Vagina (tissue), 2 donors: ENCODE measurements at regions not wholly inside any gene's neighbourhood (a gene's known extent, or its start where the extent isn't known, plus 50 kb on each side); places are given as distances from the start of the nearest gene placed in this dataset.

Experiments
- DNase-seq, 2 donors: peaks; one replicate each; pipeline ENCODE4 v3.0.0-alpha.2; 2017; ENCODE audit errors: extremely low spot score in 2 of 2
- H3K27ac ChIP-seq: fragments of 200-600 bp; sonication (generic); one replicate; pipeline ENCODE4 v1.5.1; 2019
- H3K27me3 ChIP-seq: fragments of 200-600 bp; sonication (generic); one replicate; pipeline ENCODE4 v1.5.1; 2019
- H3K36me3 ChIP-seq, 2 donors: fragments of 200-600 bp; sonication (generic); one replicate each; pipeline ENCODE4 v1.5.1; 2017 to 2019
- H3K4me1 ChIP-seq: fragments of 200-600 bp; sonication (generic); one replicate; pipeline ENCODE4 v1.5.1; 2019
- H3K4me3 ChIP-seq, 2 donors: fragments of 200-600 bp; sonication (generic); 1 replicate in 1 of 2; 2 replicates in 1 of 2; pipeline ENCODE4 v1.5.1; 2016 to 2019
- H3K9me3 ChIP-seq: fragments of 200-600 bp; sonication (generic); one replicate; pipeline ENCODE4 v1.5.1; 2019
- POLR2A ChIP-seq, 2 donors: fragments of 450-650 bp; IDR thresholded peaks; one replicate each; pipeline ENCODE4 v1.6.1; 2017; ENCODE audit warnings: antibody characterized with exemption in 2 of 2, mild to moderate bottlenecking in 2 of 2, moderate library complexity in 2 of 2
- POLR2AphosphoS5 ChIP-seq, 2 donors: sonication (generic); formaldehyde crosslinking; IDR thresholded peaks; one replicate each; pipeline ENCODE4 v1.9.0; 2017; ENCODE audit warnings: antibody characterized with exemption in 2 of 2, mild to moderate bottlenecking in 2 of 2, low read depth in 1 of 2; ENCODE audit not compliant: insufficient read depth in 1 of 2
- intact Hi-C: fragments of 100-400 bp; cut with DNase I; formaldehyde crosslinking; loops from one replicate; pipeline ENCODE4 v1.15.1; 2023
- TF ChIP-seq, protein P1 (sequence below), 3 experiments: fragments of 450-650 bp in 2 of 3; fragments of 200-600 bp in 1 of 3; sonication (generic) in 1 of 3; IDR thresholded peaks; one replicate each; pipeline ENCODE4 v1.5.1; 2017 to 2019; ENCODE audit warnings: antibody characterized with exemption in 3 of 3, mild to moderate bottlenecking in 2 of 3, moderate library complexity in 2 of 3

DNA sequence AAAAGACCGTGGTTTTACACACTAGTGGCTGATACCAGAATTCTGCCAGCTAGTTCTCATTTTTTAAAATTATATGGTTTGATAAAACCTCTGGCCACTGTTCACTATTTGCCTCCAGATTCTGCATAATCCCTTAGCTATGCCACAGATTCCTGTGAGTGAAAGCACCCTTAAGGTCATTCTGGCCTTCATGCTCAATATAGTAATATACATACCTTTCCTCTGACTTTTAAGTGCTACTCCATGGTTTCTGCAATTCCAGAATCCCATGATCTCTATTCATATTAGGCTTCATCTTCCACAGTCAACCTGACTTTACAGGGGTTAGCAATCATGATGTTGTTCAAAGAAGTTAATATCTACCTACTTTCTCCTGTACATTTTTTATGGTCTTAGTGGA lies 274.1 kb upstream of the EDNRB start:
- Histone ChIP-seq H3K27me3 (no peaks in the 10 kb centered on the region), H3K27ac (no peak overlapping the region), H3K4me1 (no peaks in the 10 kb centered on the region), H3K4me3 (no peak overlapping the region), H3K9me3 (no peaks in the 10 kb centered on the region), H3K36me3 (no peaks in the 10 kb centered on the region)
- intact Hi-C loops, result no loop called here
- TF ChIP-seq POLR2AphosphoS5 (IDR thresholded peaks at IDR 0.05; ENCODE audit: insufficient read depth in 1 of 2, low read depth in 1 of 2) (no peak), POLR2A (IDR thresholded peaks at IDR 0.05) (no peak)
- TF ChIP-seq, protein P1, sequence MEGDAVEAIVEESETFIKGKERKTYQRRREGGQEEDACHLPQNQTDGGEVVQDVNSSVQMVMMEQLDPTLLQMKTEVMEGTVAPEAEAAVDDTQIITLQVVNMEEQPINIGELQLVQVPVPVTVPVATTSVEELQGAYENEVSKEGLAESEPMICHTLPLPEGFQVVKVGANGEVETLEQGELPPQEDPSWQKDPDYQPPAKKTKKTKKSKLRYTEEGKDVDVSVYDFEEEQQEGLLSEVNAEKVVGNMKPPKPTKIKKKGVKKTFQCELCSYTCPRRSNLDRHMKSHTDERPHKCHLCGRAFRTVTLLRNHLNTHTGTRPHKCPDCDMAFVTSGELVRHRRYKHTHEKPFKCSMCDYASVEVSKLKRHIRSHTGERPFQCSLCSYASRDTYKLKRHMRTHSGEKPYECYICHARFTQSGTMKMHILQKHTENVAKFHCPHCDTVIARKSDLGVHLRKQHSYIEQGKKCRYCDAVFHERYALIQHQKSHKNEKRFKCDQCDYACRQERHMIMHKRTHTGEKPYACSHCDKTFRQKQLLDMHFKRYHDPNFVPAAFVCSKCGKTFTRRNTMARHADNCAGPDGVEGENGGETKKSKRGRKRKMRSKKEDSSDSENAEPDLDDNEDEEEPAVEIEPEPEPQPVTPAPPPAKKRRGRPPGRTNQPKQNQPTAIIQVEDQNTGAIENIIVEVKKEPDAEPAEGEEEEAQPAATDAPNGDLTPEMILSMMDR (IDR thresholded peaks at IDR 0.05), result no peak
- DNase-seq, result no peak

DNA sequence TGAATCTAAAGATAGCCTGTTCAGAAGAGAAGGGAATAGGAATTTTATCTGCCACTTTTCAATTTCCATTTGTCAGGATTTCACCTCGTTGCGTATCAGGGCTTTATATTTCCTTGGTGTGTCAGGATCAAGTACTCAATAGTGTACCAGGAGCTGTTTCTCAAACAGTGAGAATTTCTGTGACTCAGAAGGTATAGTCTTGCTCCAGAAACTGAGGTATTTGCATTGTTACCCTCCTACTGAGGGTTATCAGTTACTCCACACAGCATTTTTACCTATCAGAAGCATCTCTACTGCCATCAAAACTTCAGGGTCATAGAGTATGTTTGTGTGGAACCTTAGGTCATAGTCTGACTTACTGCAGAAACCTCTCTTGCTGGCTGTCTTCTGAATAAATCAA lies 271.7 kb upstream of the EDNRB start:
- intact Hi-C loops, result no loop called here
- no peak for DNase-seq
- Histone ChIP-seq H3K4me3 (no peak overlapping the region), H3K27me3 (no peaks in the 10 kb centered on the region), H3K4me1 (no peaks in the 10 kb centered on the region), H3K9me3 (no peaks in the 10 kb centered on the region), H3K36me3 (no peaks in the 10 kb centered on the region), H3K27ac (no peak overlapping the region)
- TF ChIP-seq POLR2A (IDR thresholded peaks at IDR 0.05), result no peak

DNA sequence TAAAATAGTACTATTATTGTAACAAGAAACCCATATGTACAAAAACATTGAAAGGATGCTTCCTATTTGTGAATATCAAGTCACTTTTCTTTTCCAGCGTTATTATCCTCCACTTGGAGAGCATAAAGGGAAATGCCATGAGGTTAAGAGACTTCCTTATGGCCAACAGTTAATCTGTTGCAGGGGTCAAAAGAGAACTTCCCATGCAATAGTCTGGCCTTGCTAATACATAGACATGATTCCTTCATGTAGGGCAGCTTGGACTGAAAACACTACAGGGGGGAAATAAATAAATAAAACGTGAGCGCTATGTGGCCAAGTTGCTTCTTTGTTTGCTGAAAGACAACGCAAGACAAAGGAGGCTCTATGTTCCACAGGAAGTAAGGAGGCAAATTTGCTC lies 269.1 kb upstream of the EDNRB start:
- Histone ChIP-seq H3K36me3 (no peaks in the 10 kb centered on the region), H3K4me1 (no peaks in the 10 kb centered on the region), H3K27me3 (no peaks in the 10 kb centered on the region), H3K4me3 (no peak overlapping the region), H3K27ac (no peak overlapping the region), H3K9me3 (no peaks in the 10 kb centered on the region)
- intact Hi-C loops, result no loop called here
- DNase-seq, result no peak
- TF ChIP-seq, protein P1 (IDR thresholded peaks at IDR 0.05), result no peak
- no peak for TF ChIP-seq POLR2AphosphoS5 (IDR thresholded peaks at IDR 0.05; ENCODE audit: insufficient read depth in 1 of 2, low read depth in 1 of 2)
- no peak for TF ChIP-seq POLR2A (IDR thresholded peaks at IDR 0.05)

DNA sequence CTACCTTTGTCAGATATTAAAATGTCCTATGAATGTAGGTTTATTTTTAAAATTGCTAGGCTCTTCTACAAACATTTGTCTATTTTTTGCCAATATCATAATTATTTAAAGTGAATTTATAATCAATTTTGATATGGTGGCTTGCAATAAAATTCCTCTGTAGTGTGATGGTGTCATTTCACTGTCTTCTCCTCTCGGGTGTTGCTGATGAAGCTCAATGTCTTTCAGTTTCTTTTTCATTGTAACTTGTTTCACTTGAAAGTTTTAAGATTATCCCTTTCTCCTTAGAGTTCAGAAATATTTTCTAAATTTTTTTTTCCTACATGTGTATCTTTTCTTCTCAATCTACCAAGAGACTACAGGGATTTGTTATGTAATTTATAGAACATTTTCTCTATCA lies 267.1 kb upstream of the EDNRB start:
- Histone ChIP-seq H3K4me3 (no peak overlapping the region), H3K9me3 (no peaks in the 10 kb centered on the region), H3K27me3 (no peaks in the 10 kb centered on the region), H3K27ac (no peak overlapping the region), H3K36me3 (no peaks in the 10 kb centered on the region), H3K4me1 (no peaks in the 10 kb centered on the region)
- intact Hi-C loops, result no loop called here
- no peak for DNase-seq
- no peak for TF ChIP-seq POLR2A (IDR thresholded peaks at IDR 0.05)
- TF ChIP-seq, protein P1 (IDR thresholded peaks at IDR 0.05), result no peak
- no peak for TF ChIP-seq POLR2AphosphoS5 (IDR thresholded peaks at IDR 0.05; ENCODE audit: insufficient read depth in 1 of 2, low read depth in 1 of 2)

DNA sequence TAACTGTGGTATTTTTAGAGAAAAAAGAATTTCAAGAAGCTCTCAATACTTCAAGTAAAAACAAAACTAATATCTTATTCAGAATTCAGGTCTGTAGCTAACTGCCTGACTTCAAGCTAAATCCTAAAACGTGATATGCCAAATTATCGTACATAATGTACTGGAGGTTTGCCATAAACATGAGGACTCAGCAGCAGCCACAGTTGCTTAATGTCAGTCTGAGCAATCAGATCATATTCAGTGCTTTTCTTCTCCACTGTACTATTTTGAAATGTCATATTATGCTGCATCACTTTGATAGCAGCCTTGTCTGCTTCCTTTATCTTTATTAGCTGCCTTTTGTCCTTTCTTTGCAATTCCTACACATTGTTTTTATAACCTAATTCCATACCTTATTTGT lies 265.1 kb upstream of the EDNRB start:
- H3K36me3 ChIP-seq, result no peaks in the 10 kb centered on the region
- H3K27ac ChIP-seq, result no peak overlapping the region
- no peaks in the 10 kb centered on the region for H3K9me3 ChIP-seq
- DNase-seq, result no peak
- no peaks in the 10 kb centered on the region for H3K4me1 ChIP-seq
- no peaks in the 10 kb centered on the region for H3K27me3 ChIP-seq
- H3K4me3 ChIP-seq, result no peak overlapping the region
- intact Hi-C loops, result no loop called here
- TF ChIP-seq POLR2A (IDR thresholded peaks at IDR 0.05) (no peak), POLR2AphosphoS5 (IDR thresholded peaks at IDR 0.05; ENCODE audit: insufficient read depth in 1 of 2, low read depth in 1 of 2) (no peak)
- TF ChIP-seq, protein P1 (IDR thresholded peaks at IDR 0.05), result no peak

DNA sequence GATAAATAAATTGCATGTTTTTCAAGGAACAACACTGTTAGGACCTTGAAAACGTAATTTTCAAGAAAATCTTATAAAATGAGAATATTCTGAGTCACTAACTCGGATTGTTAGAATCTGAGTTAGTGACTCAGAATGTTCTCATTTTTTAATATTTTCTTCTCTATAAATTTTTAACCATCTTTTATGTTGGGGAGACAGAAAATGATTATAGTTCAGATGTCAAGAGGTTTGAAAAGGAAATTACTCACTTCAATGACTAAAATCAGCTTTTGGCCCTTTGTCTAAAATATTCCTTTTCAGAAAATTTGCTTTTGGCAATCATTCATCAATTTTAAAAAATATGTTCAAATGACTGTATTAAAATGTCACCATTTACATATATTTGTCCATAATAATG lies 264.2 kb upstream of the EDNRB start:
- H3K9me3 ChIP-seq, result no peaks in the 10 kb centered on the region
- no peak overlapping the region for H3K4me3 ChIP-seq
- no peaks in the 10 kb centered on the region for H3K4me1 ChIP-seq
- TF ChIP-seq, protein P1 (IDR thresholded peaks at IDR 0.05), result no peak
- TF ChIP-seq POLR2A (IDR thresholded peaks at IDR 0.05), result no peak
- TF ChIP-seq POLR2AphosphoS5 (IDR thresholded peaks at IDR 0.05; ENCODE audit: insufficient read depth in 1 of 2, low read depth in 1 of 2), result no peak
- H3K36me3 ChIP-seq, result no peaks in the 10 kb centered on the region
- no peak overlapping the region for H3K27ac ChIP-seq
- H3K27me3 ChIP-seq, result no peaks in the 10 kb centered on the region
- DNase-seq, result no peak
- intact Hi-C loops, result no loop called here
